ENCODE measurements at regions not wholly inside any gene's neighbourhood (a gene's known extent, or its start where the extent isn't known, plus 50 kb on each side); places are given as distances from the start of the nearest gene placed in this dataset.
A peak's percentile ranks its signal among the peaks of the same experiment; 100 is the strongest.

DNA sequence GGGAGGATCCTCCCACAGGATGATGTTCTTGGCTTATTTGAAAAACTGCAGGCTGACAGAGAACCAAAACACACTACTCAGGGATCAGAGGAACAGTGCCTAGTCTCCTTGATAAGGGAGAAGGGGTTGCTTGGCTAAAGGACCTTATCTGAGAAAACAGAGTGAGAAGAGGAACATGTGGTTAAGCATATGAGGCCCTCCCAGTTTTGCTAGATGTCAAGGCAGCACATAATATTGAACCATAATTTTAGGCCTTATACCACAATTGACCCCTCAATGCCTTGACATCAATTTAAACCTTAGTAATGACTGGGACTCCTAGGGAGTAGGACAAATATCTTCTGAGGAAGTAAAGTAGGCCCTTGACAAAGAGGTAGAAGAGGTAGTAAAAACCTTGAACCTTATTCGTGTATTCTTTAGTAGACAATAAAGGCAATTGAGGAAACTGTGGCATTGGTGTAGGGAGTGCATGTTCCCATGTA, 79.3 kb downstream of the TEX13C start (continued):
- TF ChIP-seq ARID3B (CRISPR knock-in tag; IDR thresholded peaks at IDR 0.05; ENCODE audit: borderline replicate concordance): no peak
- peak; percentile 33 to 80; a peak in 2 of 4 replicates for TF ChIP-seq TBL1XR1 (IDR thresholded peaks at IDR 0.05; ENCODE audit: low read length in 2 of 2)
- TF ChIP-seq PHF8 (IDR thresholded peaks at IDR 0.05; ENCODE audit: borderline replicate concordance, low read length): no peak
- no peak for TF ChIP-seq PTTG1 (tag; IDR thresholded peaks at IDR 0.05; ENCODE audit: low read depth)
- peak; percentile 48; the same call in 1 of the 2 replicates for TF ChIP-seq NCOA1 (IDR thresholded peaks at IDR 0.05; ENCODE audit: low read depth)
- 0 out of 2 replicates have a peak, but pooled peaks have one; percentile 21 for TF ChIP-seq RAD51 (IDR thresholded peaks at IDR 0.05; ENCODE audit: borderline replicate concordance, low read depth)
- TF ChIP-seq HMGXB4 (CRISPR knock-in tag; IDR thresholded peaks at IDR 0.05): no peak
- TF ChIP-seq GTF2B (IDR thresholded peaks at IDR 0.05; ENCODE audit: extremely low read depth, insufficient read length): no peak
- TF ChIP-seq, protein P1, sequence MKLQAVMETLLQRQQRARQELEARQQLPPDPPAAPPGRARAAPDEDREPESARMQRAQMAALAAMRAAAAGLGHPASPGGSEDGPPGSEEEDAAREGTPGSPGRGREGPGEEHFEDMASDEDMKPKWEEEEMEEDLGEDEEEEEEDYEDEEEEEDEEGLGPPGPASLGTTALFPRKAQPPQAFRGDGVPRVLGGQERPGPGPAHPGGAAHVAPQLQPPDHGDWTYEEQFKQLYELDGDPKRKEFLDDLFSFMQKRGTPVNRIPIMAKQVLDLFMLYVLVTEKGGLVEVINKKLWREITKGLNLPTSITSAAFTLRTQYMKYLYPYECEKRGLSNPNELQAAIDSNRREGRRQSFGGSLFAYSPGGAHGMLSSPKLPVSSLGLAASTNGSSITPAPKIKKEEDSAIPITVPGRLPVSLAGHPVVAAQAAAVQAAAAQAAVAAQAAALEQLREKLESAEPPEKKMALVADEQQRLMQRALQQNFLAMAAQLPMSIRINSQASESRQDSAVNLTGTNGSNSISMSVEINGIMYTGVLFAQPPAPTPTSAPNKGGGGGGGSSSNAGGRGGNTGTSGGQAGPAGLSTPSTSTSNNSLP (IDR thresholded peaks at IDR 0.05; ENCODE audit: borderline replicate concordance, low read depth, low read length): no peak; the same call in 1 of the 2 replicates
- TF ChIP-seq XRCC4 (IDR thresholded peaks at IDR 0.05; ENCODE audit: extremely low read depth, insufficient read depth, insufficient read length): no peak
- TF ChIP-seq HNRNPL (IDR thresholded peaks at IDR 0.05; ENCODE audit: low read depth, low read length): no peak
- TF ChIP-seq ZNF830 (CRISPR knock-in tag; IDR thresholded peaks at IDR 0.05): no peak
- peak; percentile 91 for TF ChIP-seq PML (IDR thresholded peaks at IDR 0.05; ENCODE audit: low read length)
- no peak for TF ChIP-seq ZNF224 (CRISPR knock-in tag; IDR thresholded peaks at IDR 0.05)
- no peak for TF ChIP-seq HNRNPH1 (optimal IDR thresholded peaks at IDR 0.05; ENCODE audit: low read depth, low read length)
- TF ChIP-seq ELK3 (CRISPR knock-in tag; IDR thresholded peaks at IDR 0.05): no peak
- TF ChIP-seq FOSL1 (tag; conservative IDR thresholded peaks at IDR 0.05): peak; percentile 53
- peak; percentile 67; the same call in 1 of the 2 replicates for TF ChIP-seq KLF6 (CRISPR knock-in tag; IDR thresholded peaks at IDR 0.05; ENCODE audit: borderline replicate concordance)
- TF ChIP-seq ZBTB7A (IDR thresholded peaks at IDR 0.05; ENCODE audit: borderline replicate concordance, control insufficient read depth, low read depth, low read length): no peak
- peak; percentile 26; the same call in 1 of the 2 replicates for TF ChIP-seq MTA1 (IDR thresholded peaks at IDR 0.05; ENCODE audit: borderline replicate concordance)
- TF ChIP-seq FOXM1 (IDR thresholded peaks at IDR 0.05; ENCODE audit: low read depth): peak; percentile 79
- TF ChIP-seq FOXM1 (CRISPR knock-in tag; IDR thresholded peaks at IDR 0.05; ENCODE audit: low read depth): no peak
- TF ChIP-seq ZBED1 (IDR thresholded peaks at IDR 0.05): no peak
- TF ChIP-seq HLTF (IDR thresholded peaks at IDR 0.05): peak; percentile 31; the same call in 1 of the 2 replicates
